Neutrophil (primary cell): ENCODE measurements at regions not wholly inside any gene's neighbourhood (a gene's known extent, or its start where the extent isn't known, plus 50 kb on each side); places are given as distances from the start of the nearest gene placed in this dataset.

Source experiments
- H3K27ac ChIP-seq: fragments of 200-600 bp; sonication (generic); 2 replicates; pipeline ENCODE4 v1.5.1; 2016; ENCODE audit warnings: mild to moderate bottlenecking, moderate library complexity
- H3K27me3 ChIP-seq: fragments of 200-600 bp; sonication (generic); 2 replicates; pipeline ENCODE4 v1.6.0; 2016; ENCODE audit warnings: mild to moderate bottlenecking
- H3K36me3 ChIP-seq: fragments of 200-600 bp; sonication (generic); 2 replicates; pipeline ENCODE4 v1.5.1; 2017
- H3K4me1 ChIP-seq, 2 experiments: fragments of 200-600 bp in 1 of 2; sonication (generic) in 1 of 2; 1 replicate in 1 of 2; 2 replicates in 1 of 2; pipeline versions ENCODE4 v1.5.1 to v1.6.1; 2013 to 2016; ENCODE audit warnings: low read depth in 1 of 2, low read length in 1 of 2, mild to moderate bottlenecking in 1 of 2, moderate library complexity in 1 of 2; ENCODE audit not compliant: control insufficient read depth in 1 of 2, insufficient read depth in 1 of 2
- H3K4me3 ChIP-seq, 2 experiments: fragments of 200-600 bp in 1 of 2; sonication (generic) in 1 of 2; 1 replicate in 1 of 2; 2 replicates in 1 of 2; pipeline ENCODE4 v1.5.1; 2013 to 2016; ENCODE audit warnings: low read depth in 1 of 2, low read length in 1 of 2, mild to moderate bottlenecking in 1 of 2, moderate library complexity in 1 of 2
- H3K9me3 ChIP-seq: fragments of 200-600 bp; sonication (generic); 2 replicates; pipeline ENCODE4 v1.5.1; 2016
- CTCF ChIP-seq: fragments of 200-600 bp; sonication (generic); IDR thresholded peaks from 2 replicates; pipeline ENCODE4 v1.5.1; 2016; ENCODE audit warnings: antibody characterized with exemption

- H3K36me3 ChIP-seq, result no peaks in the 10 kb centered on the region
- H3K9me3 ChIP-seq, result no peaks in the 10 kb centered on the region
- no peaks in the 10 kb centered on the region for H3K27me3 ChIP-seq
- no peak overlapping the region for H3K27ac ChIP-seq
- no peak overlapping the region for H3K4me3 ChIP-seq
- H3K4me1 ChIP-seq, result peaks cover 9% of the 10 kb centered on the region in 2 experiments
- TF ChIP-seq CTCF, result no peak
These were observed 127.9 kb upstream of the STT3B start for GRCh38 chr3:31404871-31405270.

- Histone ChIP-seq H3K27ac (no peak overlapping the region), H3K4me3 (no peak overlapping the region), H3K4me1 (peaks cover 9% of the 10 kb centered on the region in 2 experiments), H3K27me3 (no peaks in the 10 kb centered on the region), H3K9me3 (no peaks in the 10 kb centered on the region), H3K36me3 (no peaks in the 10 kb centered on the region)
- TF ChIP-seq CTCF, result no peak
These were observed 127.2 kb upstream of the STT3B start for GRCh38 chr3:31405515-31405914.

GRCh38 chr3:31406896-31407295 is 125.8 kb upstream of the STT3B start:
- no peaks in the 10 kb centered on the region for H3K27me3 ChIP-seq
- H3K9me3 ChIP-seq, result no peaks in the 10 kb centered on the region
- no peak overlapping the region for H3K27ac ChIP-seq
- H3K36me3 ChIP-seq, result no peaks in the 10 kb centered on the region
- TF ChIP-seq CTCF, result no peak
- H3K4me3 ChIP-seq, result no peak overlapping the region
- H3K4me1 ChIP-seq, result peaks cover 7% of the 10 kb centered on the region in 2 experiments

DNA sequence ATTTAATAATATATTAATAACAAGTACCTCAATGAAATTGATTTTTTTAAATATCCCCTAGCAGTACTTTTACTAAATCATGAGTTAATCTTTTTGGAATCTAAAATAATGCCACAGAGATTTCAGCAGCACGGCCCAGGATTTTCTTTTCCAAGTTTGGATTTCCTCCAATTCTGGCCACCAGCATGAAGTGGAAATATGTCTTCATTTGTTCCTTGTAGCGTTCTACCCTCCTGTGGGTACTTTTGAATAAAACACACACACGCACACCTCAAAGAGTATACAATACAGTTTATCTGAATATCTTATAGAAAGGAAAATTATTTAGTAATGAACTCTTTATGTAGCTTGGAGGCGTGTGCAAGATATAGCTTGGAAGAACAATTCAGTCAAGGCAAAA is 125.1 kb upstream of the STT3B start:
- H3K27ac ChIP-seq, result no peak overlapping the region
- no peaks in the 10 kb centered on the region for H3K36me3 ChIP-seq
- no peak for TF ChIP-seq CTCF
- H3K4me1 ChIP-seq, result no peaks in the 10 kb centered on the region
- H3K4me3 ChIP-seq, result no peak overlapping the region
- H3K9me3 ChIP-seq, result no peaks in the 10 kb centered on the region
- no peaks in the 10 kb centered on the region for H3K27me3 ChIP-seq

DNA sequence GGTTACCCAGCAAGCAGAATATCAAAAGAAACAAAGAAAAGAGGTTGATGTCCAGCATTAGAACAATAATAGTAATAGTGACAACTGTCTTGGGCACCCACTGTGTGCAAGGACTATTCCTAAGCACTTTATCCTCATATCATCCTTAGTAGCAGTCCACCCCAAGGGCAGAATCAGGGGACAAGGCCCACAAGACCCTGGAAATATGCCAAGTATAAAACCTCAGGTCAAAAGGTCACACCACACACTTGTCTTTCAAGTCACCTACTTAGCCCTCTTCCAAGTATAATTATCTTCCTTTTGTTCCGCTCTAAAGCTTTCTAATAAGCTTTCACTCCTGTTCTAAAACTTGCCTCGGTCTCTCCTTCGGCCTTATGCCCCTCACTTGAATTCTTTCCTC is 124.0 kb upstream of the STT3B start:
- no peak for TF ChIP-seq CTCF
- Histone ChIP-seq H3K27me3 (no peaks in the 10 kb centered on the region), H3K36me3 (no peaks in the 10 kb centered on the region), H3K9me3 (no peaks in the 10 kb centered on the region), H3K27ac (no peak overlapping the region), H3K4me3 (no peak overlapping the region), H3K4me1 (no peaks in the 10 kb centered on the region)

DNA sequence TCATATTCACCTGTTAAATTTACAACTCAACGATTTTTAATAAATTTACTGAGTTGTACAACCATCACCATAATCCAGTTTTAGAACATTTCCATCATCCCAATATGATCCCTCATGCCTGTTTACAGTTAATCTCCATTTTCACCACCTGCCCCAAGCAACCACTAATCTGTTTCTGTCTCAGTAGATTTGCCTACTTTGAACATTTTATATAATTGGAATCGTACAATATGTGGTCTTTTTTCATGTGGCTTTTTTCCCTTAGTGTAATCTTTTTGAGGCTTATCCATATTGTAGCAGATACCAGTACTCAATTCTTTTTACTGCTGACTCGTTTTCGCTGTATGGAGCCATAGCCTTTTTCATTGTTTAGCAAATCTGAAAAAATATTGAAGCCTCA is 123.3 kb upstream of the STT3B start:
- no peaks in the 10 kb centered on the region for H3K36me3 ChIP-seq
- no peak overlapping the region for H3K4me3 ChIP-seq
- no peaks in the 10 kb centered on the region for H3K27me3 ChIP-seq
- H3K4me1 ChIP-seq, result no peaks in the 10 kb centered on the region
- TF ChIP-seq CTCF, result no peak
- H3K9me3 ChIP-seq, result no peaks in the 10 kb centered on the region
- H3K27ac ChIP-seq, result no peak overlapping the region
